Activated CD4-positive, alpha-beta T cell treated with anti-CD3 and anti-CD28 coated beads, Interleukin-10, Interleukin-2, amounts not matched to agents 100 ng/mL and 50 ng/mL, durations not matched to agents 16 hours and 8 hours (primary cell): ENCODE measurements at regions not wholly inside any gene's neighbourhood (a gene's known extent, or its start where the extent isn't known, plus 50 kb on each side); places are given as distances from the start of the nearest gene placed in this dataset.
"Not testable (repeated sequence)": the region's sequence is repeated elsewhere in the genome, so short reads cannot be mapped to it uniquely, and the experiment has no call there.

Source experiments
- DNase-seq: peaks from one replicate; pipeline ENCODE4 v3.0.0-alpha.2; 2020

DNA sequence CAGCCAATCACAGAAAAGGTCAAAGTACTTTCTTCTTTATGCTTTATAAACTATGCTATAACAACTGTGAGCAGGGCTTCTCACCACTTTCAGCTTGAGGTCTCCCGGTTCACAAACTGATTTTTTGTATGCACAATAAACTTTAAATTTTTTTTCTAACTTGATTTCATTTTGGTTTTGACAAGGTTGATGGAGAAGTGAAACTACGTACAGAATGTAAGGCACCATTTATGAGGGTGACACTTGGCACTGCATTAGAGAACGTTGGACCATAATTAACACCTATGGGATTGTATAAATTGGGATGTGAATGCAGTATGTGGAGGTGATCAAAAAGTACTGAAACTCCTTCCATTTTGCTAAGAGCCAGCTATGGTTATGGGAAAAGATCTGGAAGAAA lies 857.9 kb upstream of the HTR2C start:
- DNase-seq, result no peak

DNA sequence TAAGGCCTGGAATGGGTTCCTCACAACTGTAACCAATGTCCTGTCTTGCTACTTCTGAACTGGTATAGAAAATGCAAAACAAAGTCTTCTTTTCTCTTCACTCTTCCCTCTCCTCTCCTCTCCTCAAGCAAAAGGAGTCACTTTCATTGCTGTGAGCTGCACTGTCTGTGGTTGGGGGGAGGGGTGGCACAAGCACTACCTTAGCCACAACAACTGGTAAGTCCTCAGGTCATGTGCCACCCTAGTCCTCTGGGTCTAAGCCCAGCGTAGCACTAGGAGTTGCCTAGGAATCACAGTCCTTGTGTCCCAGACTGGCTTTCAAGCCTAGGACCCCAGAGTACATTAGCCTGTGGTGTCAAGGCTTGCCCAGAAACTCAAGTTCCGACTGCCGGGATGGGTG lies 859.3 kb upstream of the AMOT start:
- no peak for DNase-seq

GRCh38 chrX:113675278-113675677 lies 834.6 kb upstream of the AMOT start:
- DNase-seq, result no peak

DNA sequence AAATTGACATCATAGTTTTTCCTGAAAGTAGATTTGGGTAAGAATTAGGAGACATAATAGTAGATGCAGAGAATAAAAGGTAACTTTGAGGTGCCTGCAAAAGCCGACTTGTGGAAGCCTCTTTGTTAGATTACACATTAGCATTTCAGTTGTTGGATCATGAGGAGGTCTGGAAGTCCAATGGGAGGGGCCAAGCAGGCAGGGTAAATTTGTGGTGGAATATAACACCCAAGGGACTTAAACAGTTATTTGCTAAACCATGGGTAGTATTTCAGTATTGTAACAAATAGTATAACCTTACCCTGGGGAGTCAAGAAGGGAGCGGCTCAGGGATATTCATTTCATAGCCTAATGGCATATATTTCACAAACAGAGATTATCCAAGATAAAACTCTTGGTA lies 810.7 kb upstream of the AMOT start:
- no peak for DNase-seq

- DNase-seq, result no peak
Observed at GRCh38 chrX:113644426-113644825, 803.8 kb upstream of the AMOT start.

- no peak for DNase-seq
Observed at GRCh38 chrX:113634565-113634964, 793.9 kb upstream of the AMOT start.

DNA sequence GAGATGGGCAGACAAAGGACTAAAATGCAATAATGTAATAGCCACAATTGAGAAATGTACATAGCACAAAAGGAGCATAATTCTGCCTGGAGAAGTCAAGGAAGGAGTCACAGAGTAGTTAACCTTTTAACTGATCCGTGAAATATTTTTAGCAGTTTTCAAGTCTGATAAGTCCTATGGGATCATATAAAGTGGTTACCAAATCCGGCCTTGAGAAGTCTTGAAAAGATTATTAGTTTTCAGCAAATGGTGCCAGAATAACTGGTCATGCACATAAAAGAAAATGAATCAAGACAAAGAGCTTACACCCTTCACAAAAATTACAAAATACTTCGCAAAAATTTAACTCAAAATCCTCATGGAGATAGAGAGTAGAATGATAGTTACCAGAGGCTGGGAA lies 788.7 kb upstream of the AMOT start:
- DNase-seq, result no peak

DNA sequence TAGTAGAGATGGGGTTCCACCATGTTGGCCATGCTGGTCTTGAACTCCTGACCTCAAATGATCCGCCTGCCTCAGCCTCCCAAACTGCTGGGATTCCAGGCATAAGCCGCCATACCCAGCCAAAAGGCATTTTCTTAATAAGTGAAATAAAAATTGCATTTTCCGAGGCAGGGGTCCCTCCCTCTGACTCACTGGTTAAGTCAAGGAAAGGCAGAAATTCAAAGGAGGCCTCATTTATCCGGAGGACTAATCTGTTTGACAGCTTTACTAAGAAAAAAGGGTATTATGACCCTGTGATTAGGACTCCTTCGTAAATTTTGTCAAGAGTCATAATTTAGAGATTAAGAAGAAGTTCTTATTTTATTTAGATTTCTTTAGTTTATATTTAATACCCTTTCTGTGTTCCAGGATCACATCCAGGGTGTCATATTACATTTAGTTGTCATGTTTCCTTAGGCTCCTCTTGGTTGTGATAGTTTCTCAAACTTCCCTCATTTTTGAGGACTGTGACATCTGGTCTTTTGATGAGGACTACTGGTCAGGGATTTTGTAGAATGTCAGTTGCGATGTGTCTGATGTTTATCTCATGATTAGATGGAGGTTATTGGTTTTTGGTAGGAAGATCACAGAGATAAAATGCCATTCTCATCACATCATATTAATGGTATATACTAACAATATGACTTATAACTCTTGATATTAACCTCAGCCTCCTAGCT lies 753.7 kb upstream of the AMOT start:
- DNase-seq, result no peak

DNA sequence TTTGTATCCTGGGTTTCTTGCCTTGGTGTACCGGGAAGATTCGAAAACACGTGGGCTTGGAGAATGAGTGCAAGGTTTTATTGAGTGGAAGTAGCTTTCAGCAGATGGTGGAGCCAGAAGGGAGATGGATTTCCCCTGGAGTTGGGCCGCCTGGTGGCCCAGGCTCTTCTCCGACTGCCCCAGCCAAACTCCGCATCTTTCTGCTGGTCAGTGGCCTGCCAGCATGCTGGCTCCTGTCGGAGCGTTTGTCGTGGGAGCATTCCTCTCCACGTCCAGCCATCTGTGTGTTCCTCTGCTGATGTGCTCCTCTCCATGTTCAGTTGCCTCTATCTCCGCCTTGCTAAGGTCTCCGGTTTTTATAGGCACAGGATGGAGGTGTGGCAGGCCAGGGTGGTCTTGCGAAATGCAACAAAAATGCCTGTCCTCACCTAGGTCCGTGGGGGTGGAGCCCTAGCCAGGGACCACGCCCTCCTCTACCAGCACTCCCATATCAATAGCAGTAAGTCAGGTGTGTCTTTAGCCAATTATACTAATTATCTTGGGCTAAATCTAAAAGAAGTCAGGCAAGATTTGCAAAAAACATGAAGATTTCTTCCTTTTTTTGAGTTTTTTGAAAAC lies 745.8 kb upstream of the AMOT start:
- no peak for DNase-seq

- no peak for DNase-seq
Observed at GRCh38 chrX:113580486-113580885, 739.9 kb upstream of the AMOT start.

- DNase-seq, result no peak
Observed at GRCh38 chrX:113558576-113558975, 717.9 kb upstream of the AMOT start.

- no peak for DNase-seq
Observed at GRCh38 chrX:113551919-113552318, 711.3 kb upstream of the AMOT start.

DNA sequence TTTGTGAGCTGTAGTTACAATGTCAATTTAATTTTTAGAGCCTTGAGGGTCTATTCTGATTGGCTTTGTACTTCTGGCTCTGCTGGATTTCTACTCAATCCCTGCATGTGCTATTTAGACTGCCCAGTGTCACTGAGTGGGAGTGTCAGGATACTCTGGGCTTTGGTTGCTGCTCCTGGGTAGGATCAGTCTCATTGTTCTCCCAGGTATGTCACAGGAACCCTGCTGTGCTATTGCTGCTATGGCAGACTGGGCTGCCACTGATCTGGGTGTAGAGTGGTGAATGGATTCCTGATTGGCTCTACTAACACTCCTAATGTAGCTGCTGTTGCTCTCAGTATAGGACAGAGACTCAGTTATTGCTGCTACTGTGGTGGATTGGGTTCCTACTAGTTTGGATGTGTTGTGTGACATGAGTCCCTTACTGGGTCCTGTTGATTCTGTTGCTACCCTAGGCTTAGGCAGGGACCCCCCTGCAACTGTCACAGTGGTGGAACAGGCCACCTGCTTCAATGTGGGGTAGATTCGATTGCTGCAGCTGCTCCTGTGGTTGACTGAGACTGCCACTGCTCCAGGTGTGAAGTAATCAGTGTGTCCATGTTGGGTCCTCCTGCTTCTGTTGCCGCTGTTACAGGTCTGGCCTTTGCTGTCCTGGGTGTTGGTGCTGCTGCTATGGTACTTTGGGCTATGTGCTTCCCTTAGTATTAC lies 707.8 kb upstream of the AMOT start:
- no peak for DNase-seq

GRCh38 chrX:113545040-113545439 lies 704.4 kb upstream of the AMOT start:
- DNase-seq, result no peak

GRCh38 chrX:113539599-113540356 lies 699.1 kb upstream of the AMOT start:
- DNase-seq, result no peak

DNA sequence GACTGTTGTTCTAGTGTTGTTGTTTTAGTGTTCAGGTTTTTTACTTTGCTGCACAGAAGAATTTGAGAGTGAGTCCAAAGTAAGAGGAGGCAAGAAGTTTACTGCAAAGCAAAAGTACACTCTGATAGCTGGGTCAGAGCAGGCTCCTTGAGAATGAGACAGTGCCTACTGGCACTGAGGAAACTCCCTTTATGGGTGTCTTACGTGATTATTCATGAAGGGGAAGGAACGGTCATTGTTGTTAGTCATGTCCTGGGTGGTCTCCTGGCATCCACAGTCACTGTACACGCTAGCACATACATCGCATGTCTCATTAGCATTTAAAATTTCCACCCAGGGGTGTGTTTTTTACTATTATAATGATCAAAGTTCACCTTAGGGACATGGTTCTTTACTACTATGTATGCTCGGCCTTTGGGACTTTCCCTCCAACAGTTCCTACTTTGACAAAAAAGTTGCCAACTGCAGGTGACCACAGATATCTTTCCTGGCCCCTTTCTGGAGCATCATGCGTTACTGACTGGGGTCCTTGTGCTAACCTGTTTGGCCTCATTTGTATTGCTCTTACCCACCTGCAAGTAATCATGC lies 688.9 kb upstream of the AMOT start:
- no peak for DNase-seq

- no peak for DNase-seq
Observed at GRCh38 chrX:113522814-113523213, 682.2 kb upstream of the AMOT start.

DNA sequence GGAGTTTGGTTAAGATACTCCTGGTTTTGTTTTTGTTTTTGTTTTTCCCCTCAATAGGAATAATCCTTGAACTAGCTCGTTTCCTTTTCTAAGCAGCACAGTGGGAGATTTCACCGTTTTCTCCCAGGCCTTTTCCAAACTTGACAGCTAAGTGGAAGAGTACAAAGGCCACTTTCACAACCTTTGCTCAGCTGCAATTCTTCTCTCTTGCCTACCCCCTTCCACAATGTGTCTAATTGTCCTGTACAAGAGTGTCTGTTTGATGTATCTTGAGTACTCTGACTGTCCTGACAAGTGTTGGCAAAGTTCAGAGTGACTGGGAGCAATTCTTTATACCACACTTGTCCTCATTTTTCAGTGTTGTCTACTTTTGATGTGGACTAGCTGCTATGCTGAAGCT lies 674.3 kb upstream of the AMOT start:
- DNase-seq, result no peak

GRCh38 chrX:113512700-113513395 lies 672.2 kb upstream of the AMOT start:
- DNase-seq, result no peak

- DNase-seq, result no peak
Observed at GRCh38 chrX:113510586-113510985, 670.0 kb upstream of the AMOT start.

GRCh38 chrX:113492895-113493294 lies 652.3 kb upstream of the AMOT start:
- no peak for DNase-seq

GRCh38 chrX:113473418-113473817 lies 632.8 kb upstream of the AMOT start:
- DNase-seq, result no peak

GRCh38 chrX:113473015-113473414 lies 632.4 kb upstream of the AMOT start:
- not testable (repeated sequence) for DNase-seq
